ENCODE measurements at regions not wholly inside any gene's neighbourhood (a gene's known extent, or its start where the extent isn't known, plus 50 kb on each side); places are given as distances from the start of the nearest gene placed in this dataset.

GRCh38 chr15:87317900-87318299 lies 938.6 kb downstream of the NTRK3 start:
- no peak for DNase-seq (ENCODE audit: low read depth in 2 of 3, low spot score in 2 of 3)

- DNase-seq (ENCODE audit: low read depth in 2 of 3, low spot score in 2 of 3) = no peak
These were observed 944.3 kb downstream of the NTRK3 start for GRCh38 chr15:87312221-87312620.

GRCh38 chr15:87300146-87300545 lies 956.4 kb downstream of the NTRK3 start:
- DNase-seq (ENCODE audit: low read depth in 2 of 3, low spot score in 2 of 3) = no peak

- DNase-seq (ENCODE audit: low read depth in 2 of 3, low spot score in 2 of 3) = no peak
These were observed 961.7 kb downstream of the NTRK3 start for GRCh38 chr15:87294854-87295253.

GRCh38 chr15:87293031-87293430 lies 963.5 kb downstream of the NTRK3 start:
- DNase-seq (ENCODE audit: low read depth in 2 of 3, low spot score in 2 of 3) = no peak

GRCh38 chr15:87287156-87287555 lies 969.4 kb downstream of the NTRK3 start:
- no peak for DNase-seq (ENCODE audit: low read depth in 2 of 3, low spot score in 2 of 3)

GRCh38 chr15:87269566-87269965 lies 987.0 kb downstream of the NTRK3 start:
- DNase-seq (ENCODE audit: low read depth in 2 of 3, low spot score in 2 of 3) = no peak

GRCh38 chr15:87268675-87269074 lies 987.9 kb downstream of the NTRK3 start:
- DNase-seq (ENCODE audit: low read depth in 2 of 3, low spot score in 2 of 3) = no peak

GRCh38 chr15:87267798-87268197 lies 988.7 kb downstream of the NTRK3 start:
- DNase-seq (ENCODE audit: low read depth in 2 of 3, low spot score in 2 of 3) = no peak

GRCh38 chr15:87263871-87264270 lies 992.7 kb downstream of the NTRK3 start:
- no peak for DNase-seq (ENCODE audit: low read depth in 2 of 3, low spot score in 2 of 3)

GRCh38 chr15:87263296-87263695 lies 993.2 kb downstream of the NTRK3 start:
- no peak for DNase-seq (ENCODE audit: low read depth in 2 of 3, low spot score in 2 of 3)

- DNase-seq (ENCODE audit: low read depth in 2 of 3, low spot score in 2 of 3) = no peak
These were observed 1010.9 kb downstream of the NTRK3 start for GRCh38 chr15:87245592-87245991.

GRCh38 chr15:87243474-87243873 lies 1013.1 kb downstream of the NTRK3 start:
- DNase-seq (ENCODE audit: low read depth in 2 of 3, low spot score in 2 of 3) = no peak

- no peak for DNase-seq (ENCODE audit: low read depth in 2 of 3, low spot score in 2 of 3)
These were observed 1016.8 kb downstream of the NTRK3 start for GRCh38 chr15:87239582-87240230.

- no peak for DNase-seq (ENCODE audit: low read depth in 2 of 3, low spot score in 2 of 3)
These were observed 1018.0 kb downstream of the NTRK3 start for GRCh38 chr15:87238451-87239068.

- no peak for DNase-seq (ENCODE audit: low read depth in 2 of 3, low spot score in 2 of 3)
These were observed 1028.1 kb downstream of the NTRK3 start for GRCh38 chr15:87228460-87228859.

- DNase-seq (ENCODE audit: low read depth in 2 of 3, low spot score in 2 of 3) = no peak
These were observed 1028.7 kb downstream of the NTRK3 start for GRCh38 chr15:87227846-87228245.

- DNase-seq (ENCODE audit: low read depth in 2 of 3, low spot score in 2 of 3) = no peak
These were observed 1031.1 kb downstream of the NTRK3 start for GRCh38 chr15:87225436-87225835.

GRCh38 chr15:87224404-87224803 lies 1032.1 kb downstream of the NTRK3 start:
- DNase-seq (ENCODE audit: low read depth in 2 of 3, low spot score in 2 of 3) = no peak

GRCh38 chr15:87219650-87220615 lies 1036.6 kb downstream of the NTRK3 start:
- no peak for DNase-seq (ENCODE audit: low read depth in 2 of 3, low spot score in 2 of 3)

GRCh38 chr15:87215100-87215499 lies 1041.4 kb downstream of the NTRK3 start:
- DNase-seq (ENCODE audit: low read depth in 2 of 3, low spot score in 2 of 3) = no peak

- no peak for DNase-seq (ENCODE audit: low read depth in 2 of 3, low spot score in 2 of 3)
These were observed 1042.9 kb downstream of the NTRK3 start for GRCh38 chr15:87213626-87214025.
